PC-9 (cell line): ENCODE measurements at regions not wholly inside any gene's neighbourhood (a gene's known extent, or its start where the extent isn't known, plus 50 kb on each side); places are given as distances from the start of the nearest gene placed in this dataset.
"Not testable (repeated sequence)": the region's sequence is repeated elsewhere in the genome, so short reads cannot be mapped to it uniquely, and the experiment has no call there.

Source experiments
- CTCF ChIP-seq: fragments of 200-600 bp; sonication (generic); conservative IDR thresholded peaks from 2 replicates; pipeline ENCODE4 v1.6.1; 2017; ENCODE audit warnings: mixed run types, antibody characterized with exemption, mild to moderate bottlenecking, moderate library complexity
- EZH2 ChIP-seq: fragments of 200-600 bp; sonication (generic); IDR thresholded peaks from 2 replicates; pipeline ENCODE4 v1.8.0; 2017; ENCODE audit warnings: antibody characterized with exemption, low read depth

- TF ChIP-seq CTCF, EZH2: not testable (repeated sequence)
Observed at GRCh38 chr2:111312897-111313607, 192.3 kb downstream of the BCL2L11 start.
